ENCODE measurements at regions not wholly inside any gene's neighbourhood (a gene's known extent, or its start where the extent isn't known, plus 50 kb on each side); places are given as distances from the start of the nearest gene placed in this dataset.
A peak's percentile ranks its signal among the peaks of the same experiment; 100 is the strongest.

- Histone ChIP-seq H3K9me3 (ENCODE audit: severe bottlenecking) (no peaks in the 10 kb centered on the region), H3K27me3 (ENCODE audit: insufficient read depth, poor library complexity, severe bottlenecking) (no peaks in the 10 kb centered on the region), H3K4me3 (ENCODE audit: severe bottlenecking) (no peak overlapping the region), H3K27ac (ENCODE audit: poor library complexity, severe bottlenecking) (no peak overlapping the region), H3K4me1 (ENCODE audit: insufficient read depth, poor library complexity, severe bottlenecking) (no peaks in the 10 kb centered on the region), H3K36me3 (ENCODE audit: low read depth) (no peaks in the 10 kb centered on the region)
- DNase-seq (ENCODE audit: low spot score) (no peak), ATAC-seq (ENCODE audit: low read depth) (no peak)
- no peak for TF ChIP-seq CTCF (IDR thresholded peaks at IDR 0.05; ENCODE audit: poor library complexity, severe bottlenecking)
Measured at GRCh38 chr12:125744201-125744600, 679.0 kb downstream of the AACS start.

- H3K9me3 ChIP-seq (ENCODE audit: severe bottlenecking), result no peaks in the 10 kb centered on the region
- no peak overlapping the region for H3K27ac ChIP-seq (ENCODE audit: poor library complexity, severe bottlenecking)
- DNase-seq (ENCODE audit: low spot score) (no peak), ATAC-seq (ENCODE audit: low read depth) (no peak)
- no peak overlapping the region for H3K4me3 ChIP-seq (ENCODE audit: severe bottlenecking)
- no peak for TF ChIP-seq CTCF (IDR thresholded peaks at IDR 0.05; ENCODE audit: poor library complexity, severe bottlenecking)
- no peaks in the 10 kb centered on the region for H3K27me3 ChIP-seq (ENCODE audit: insufficient read depth, poor library complexity, severe bottlenecking)
- H3K4me1 ChIP-seq (ENCODE audit: insufficient read depth, poor library complexity, severe bottlenecking), result no peaks in the 10 kb centered on the region
- H3K36me3 ChIP-seq (ENCODE audit: low read depth), result no peaks in the 10 kb centered on the region
Measured at GRCh38 chr12:125755512-125755911, 690.3 kb downstream of the AACS start.

- H3K27me3 ChIP-seq (ENCODE audit: insufficient read depth, poor library complexity, severe bottlenecking), result no peaks in the 10 kb centered on the region
- DNase-seq (ENCODE audit: low spot score) (no peak), ATAC-seq (ENCODE audit: low read depth) (no peak)
- H3K4me1 ChIP-seq (ENCODE audit: insufficient read depth, poor library complexity, severe bottlenecking), result no peaks in the 10 kb centered on the region
- no peak overlapping the region for H3K27ac ChIP-seq (ENCODE audit: poor library complexity, severe bottlenecking)
- no peaks in the 10 kb centered on the region for H3K36me3 ChIP-seq (ENCODE audit: low read depth)
- no peaks in the 10 kb centered on the region for H3K9me3 ChIP-seq (ENCODE audit: severe bottlenecking)
- H3K4me3 ChIP-seq (ENCODE audit: severe bottlenecking), result no peak overlapping the region
- no peak for TF ChIP-seq CTCF (IDR thresholded peaks at IDR 0.05; ENCODE audit: poor library complexity, severe bottlenecking)
Measured at GRCh38 chr12:125766091-125766490, 700.9 kb downstream of the AACS start.

GRCh38 chr12:125772403-125772802, 707.2 kb downstream of the AACS start:
- Histone ChIP-seq H3K4me3 (ENCODE audit: severe bottlenecking) (no peak overlapping the region), H3K9me3 (ENCODE audit: severe bottlenecking) (no peaks in the 10 kb centered on the region), H3K36me3 (ENCODE audit: low read depth) (no peaks in the 10 kb centered on the region), H3K27ac (ENCODE audit: poor library complexity, severe bottlenecking) (no peak overlapping the region), H3K27me3 (ENCODE audit: insufficient read depth, poor library complexity, severe bottlenecking) (no peaks in the 10 kb centered on the region), H3K4me1 (ENCODE audit: insufficient read depth, poor library complexity, severe bottlenecking) (no peaks in the 10 kb centered on the region)
- ATAC-seq (ENCODE audit: low read depth) (no peak), DNase-seq (ENCODE audit: low spot score) (no peak)
- no peak for TF ChIP-seq CTCF (IDR thresholded peaks at IDR 0.05; ENCODE audit: poor library complexity, severe bottlenecking)

GRCh38 chr12:125773033-125773640, 707.9 kb downstream of the AACS start:
- no peak; the same call in 2 of the 3 replicates for ATAC-seq (ENCODE audit: low read depth)
- H3K27ac ChIP-seq (ENCODE audit: poor library complexity, severe bottlenecking), result no peak overlapping the region
- peak; percentile 44 for TF ChIP-seq CTCF (IDR thresholded peaks at IDR 0.05; ENCODE audit: poor library complexity, severe bottlenecking)
- H3K27me3 ChIP-seq (ENCODE audit: insufficient read depth, poor library complexity, severe bottlenecking), result no peaks in the 10 kb centered on the region
- no peaks in the 10 kb centered on the region for H3K36me3 ChIP-seq (ENCODE audit: low read depth)
- no peaks in the 10 kb centered on the region for H3K9me3 ChIP-seq (ENCODE audit: severe bottlenecking)
- DNase-seq (ENCODE audit: low spot score), result no peak
- no peaks in the 10 kb centered on the region for H3K4me1 ChIP-seq (ENCODE audit: insufficient read depth, poor library complexity, severe bottlenecking)
- no peak overlapping the region for H3K4me3 ChIP-seq (ENCODE audit: severe bottlenecking)
